GM19023 (cell line): ENCODE measurements at regions not wholly inside any gene's neighbourhood (a gene's known extent, or its start where the extent isn't known, plus 50 kb on each side); places are given as distances from the start of the nearest gene placed in this dataset.
A peak's percentile ranks its signal among the peaks of the same experiment; 100 is the strongest.

ENCODE experiments used
- ATAC-seq: cut with Tn5 transposase; IDR thresholded peaks from one replicate; pipeline ENCODE4 v1.9.1; 2021; ENCODE audit warnings: mild to moderate bottlenecking, moderate library complexity; ENCODE audit not compliant: unreplicated experiment

GRCh38 chr15:77541421-77542181 lies 91.1 kb downstream of the LINGO1 start:
- no peak for ATAC-seq

GRCh38 chr15:77540312-77541060 lies 92.2 kb downstream of the LINGO1 start:
- no peak for ATAC-seq

GRCh38 chr15:77538793-77539497 lies 93.8 kb downstream of the LINGO1 start:
- ATAC-seq = no peak

DNA sequence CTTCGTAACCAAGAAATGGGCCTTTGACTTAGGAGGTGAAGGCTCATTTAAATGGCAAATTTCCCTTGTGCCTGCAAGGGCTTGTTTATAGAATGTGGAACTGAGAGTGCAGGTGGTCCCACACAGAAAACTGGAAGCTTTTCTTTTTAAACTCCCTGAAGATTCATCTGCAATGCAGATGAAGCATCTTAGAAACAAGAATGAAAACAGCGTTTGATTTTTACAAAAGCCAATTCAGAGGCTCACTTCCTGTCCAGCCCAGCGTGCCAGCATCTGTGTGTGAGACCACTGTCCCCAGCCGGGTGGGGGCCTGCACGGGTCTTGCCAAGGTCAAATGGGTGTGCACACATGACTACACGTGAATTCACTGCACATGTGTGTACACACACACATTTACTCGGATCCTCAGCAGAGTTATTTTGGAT lies 94.7 kb downstream of the LINGO1 start:
- ATAC-seq = peak; percentile 78

DNA sequence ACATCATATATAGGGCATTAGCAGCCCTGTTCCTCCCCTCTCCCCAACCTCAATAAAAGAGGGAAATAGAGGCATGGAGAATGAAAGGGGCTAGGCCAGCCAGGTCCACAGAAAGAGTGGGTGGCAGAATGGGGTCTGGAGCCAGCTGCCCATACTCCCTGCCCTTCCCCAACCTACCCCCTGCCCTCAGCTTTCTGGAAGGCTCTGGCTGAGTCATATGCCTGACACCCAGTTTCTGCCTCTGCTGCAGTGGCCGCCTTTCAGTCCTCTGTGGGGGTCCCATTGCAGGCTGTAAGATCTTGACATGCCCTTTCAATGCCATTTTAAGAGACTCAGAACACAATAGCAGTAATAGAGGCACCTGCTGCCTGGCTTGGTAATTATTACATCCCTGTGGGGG lies 95.7 kb downstream of the LINGO1 start:
- no peak for ATAC-seq

GRCh38 chr15:77535845-77536244 lies 96.9 kb downstream of the LINGO1 start:
- no peak for ATAC-seq
